GM20000 (cell line): ENCODE measurements at regions not wholly inside any gene's neighbourhood (a gene's known extent, or its start where the extent isn't known, plus 50 kb on each side); places are given as distances from the start of the nearest gene placed in this dataset.

Experiments used
- DNase-seq: peaks from one replicate; pipeline ENCODE4 v3.0.0; 2012; ENCODE audit warnings: low spot score
- CTCF ChIP-seq: IDR thresholded peaks from 2 replicates; pipeline ENCODE4 v1.5.1; 2012; ENCODE audit warnings: mild to moderate bottlenecking, control low read depth; ENCODE audit errors: extremely low read depth, missing control alignments

- TF ChIP-seq CTCF, result no peak
- no peak for DNase-seq
Observed at GRCh38 chr2:47661310-47661709, 90.5 kb upstream of the KCNK12 start.

GRCh38 chr2:47660168-47660567 is 89.4 kb upstream of the KCNK12 start:
- no peak for TF ChIP-seq CTCF
- DNase-seq, result no peak

- TF ChIP-seq CTCF, result no peak
- DNase-seq, result no peak
Observed at GRCh38 chr2:47658646-47659320, 88.0 kb upstream of the KCNK12 start.

- no peak for TF ChIP-seq CTCF
- DNase-seq, result no peak
Observed at GRCh38 chr2:47657886-47658489, 87.2 kb upstream of the KCNK12 start.

GRCh38 chr2:47656715-47657600 is 86.2 kb upstream of the KCNK12 start:
- TF ChIP-seq CTCF, result no peak
- DNase-seq, result no peak

GRCh38 chr2:47655563-47655880 is 84.7 kb upstream of the KCNK12 start:
- TF ChIP-seq CTCF, result no peak
- no peak for DNase-seq
